ENCODE measurements at regions not wholly inside any gene's neighbourhood (a gene's known extent, or its start where the extent isn't known, plus 50 kb on each side); places are given as distances from the start of the nearest gene placed in this dataset.

DNA sequence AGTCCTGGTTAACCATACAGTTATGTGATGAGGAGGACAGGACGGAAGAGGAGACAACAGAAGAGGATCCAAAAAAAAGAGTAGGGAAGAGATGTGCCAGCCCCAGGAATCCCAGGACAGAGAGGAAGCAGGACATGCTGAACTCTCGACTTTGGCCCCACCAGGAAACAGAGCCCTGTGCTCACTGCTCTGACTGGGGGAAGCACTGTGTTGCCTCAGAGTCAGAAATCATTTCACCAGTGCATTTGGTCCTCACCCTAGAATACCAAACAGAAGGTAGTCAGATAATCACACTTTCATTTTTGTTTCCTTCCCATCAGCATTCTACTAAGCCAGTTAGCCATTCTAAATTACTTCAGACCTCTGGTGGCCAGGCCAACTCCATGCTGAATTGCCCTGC lies 421.0 kb upstream of the CDH5 start:
- TF ChIP-seq, protein P1, sequence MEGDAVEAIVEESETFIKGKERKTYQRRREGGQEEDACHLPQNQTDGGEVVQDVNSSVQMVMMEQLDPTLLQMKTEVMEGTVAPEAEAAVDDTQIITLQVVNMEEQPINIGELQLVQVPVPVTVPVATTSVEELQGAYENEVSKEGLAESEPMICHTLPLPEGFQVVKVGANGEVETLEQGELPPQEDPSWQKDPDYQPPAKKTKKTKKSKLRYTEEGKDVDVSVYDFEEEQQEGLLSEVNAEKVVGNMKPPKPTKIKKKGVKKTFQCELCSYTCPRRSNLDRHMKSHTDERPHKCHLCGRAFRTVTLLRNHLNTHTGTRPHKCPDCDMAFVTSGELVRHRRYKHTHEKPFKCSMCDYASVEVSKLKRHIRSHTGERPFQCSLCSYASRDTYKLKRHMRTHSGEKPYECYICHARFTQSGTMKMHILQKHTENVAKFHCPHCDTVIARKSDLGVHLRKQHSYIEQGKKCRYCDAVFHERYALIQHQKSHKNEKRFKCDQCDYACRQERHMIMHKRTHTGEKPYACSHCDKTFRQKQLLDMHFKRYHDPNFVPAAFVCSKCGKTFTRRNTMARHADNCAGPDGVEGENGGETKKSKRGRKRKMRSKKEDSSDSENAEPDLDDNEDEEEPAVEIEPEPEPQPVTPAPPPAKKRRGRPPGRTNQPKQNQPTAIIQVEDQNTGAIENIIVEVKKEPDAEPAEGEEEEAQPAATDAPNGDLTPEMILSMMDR (IDR thresholded peaks at IDR 0.05; ENCODE audit: low read depth, low read length, missing control alignments), result no peak
- no peak for DNase-seq (ENCODE audit: extremely low read depth, low read depth)
- no peak overlapping the region for H3K4me3 ChIP-seq (replicated peaks; ENCODE audit: low read depth, low read length)

DNA sequence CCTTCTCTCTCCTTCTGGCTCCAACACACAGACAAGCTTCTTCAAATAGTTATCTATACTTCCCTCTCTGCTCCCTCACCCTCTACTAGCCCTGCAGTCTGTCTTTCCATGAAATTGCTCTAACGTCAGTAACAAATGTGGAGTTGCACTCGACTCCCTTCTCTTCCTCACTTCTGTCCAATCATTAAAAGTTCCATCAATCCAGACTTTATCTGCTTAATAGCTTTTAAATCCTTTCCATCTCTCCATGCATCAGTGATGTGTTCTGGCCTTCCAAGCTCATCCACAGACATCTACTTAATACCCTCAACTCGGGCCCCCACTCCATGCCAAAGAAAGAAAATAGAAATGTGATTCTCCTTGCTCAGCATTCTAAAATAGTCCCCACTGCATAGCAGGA lies 422.1 kb upstream of the CDH5 start:
- no peak for DNase-seq (ENCODE audit: extremely low read depth, low read depth)
- TF ChIP-seq, protein P1 (IDR thresholded peaks at IDR 0.05; ENCODE audit: low read depth, low read length, missing control alignments), result no peak
- no peak overlapping the region for H3K4me3 ChIP-seq (replicated peaks; ENCODE audit: low read depth, low read length)

DNA sequence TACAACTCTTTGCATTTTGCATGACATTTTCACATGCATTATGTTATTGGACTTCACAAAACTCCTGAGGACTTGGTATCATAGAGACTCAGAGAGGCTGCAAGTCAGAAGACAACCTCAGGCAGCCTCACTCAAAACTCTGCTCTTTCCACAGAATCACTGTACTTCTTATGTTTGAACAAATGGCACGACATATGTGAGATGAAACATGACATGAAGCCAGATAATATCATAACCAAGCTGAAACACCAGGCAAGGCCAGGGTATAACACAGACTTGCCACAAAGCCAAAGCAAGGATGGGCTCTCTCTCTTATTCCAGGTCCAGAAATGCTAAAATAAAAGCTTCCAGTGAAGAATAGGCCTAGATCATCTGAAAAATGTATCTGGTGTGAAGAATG lies 425.8 kb upstream of the CDH5 start:
- TF ChIP-seq, protein P1 (IDR thresholded peaks at IDR 0.05; ENCODE audit: low read depth, low read length, missing control alignments), result no peak
- DNase-seq (ENCODE audit: extremely low read depth, low read depth), result no peak

DNA sequence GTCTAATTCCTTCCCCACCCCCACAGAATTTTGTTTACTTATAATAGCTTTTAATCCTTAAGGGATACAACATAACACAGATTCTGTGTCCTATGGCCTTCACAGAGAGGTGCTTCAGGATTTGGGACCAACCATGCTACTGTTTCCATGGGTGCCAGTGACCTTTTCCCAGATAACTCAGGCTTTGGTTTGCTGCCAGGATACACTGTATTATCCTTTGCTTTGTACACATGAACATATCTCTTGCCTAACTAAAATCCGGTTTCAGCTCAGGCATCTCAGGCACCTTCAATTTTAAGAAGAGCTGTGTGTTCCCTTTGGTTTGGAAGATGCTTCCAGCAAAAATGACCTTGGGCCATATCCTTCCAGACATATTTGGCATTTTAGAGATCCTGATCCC lies 428.4 kb upstream of the CDH5 start:
- TF ChIP-seq, protein P1 (IDR thresholded peaks at IDR 0.05; ENCODE audit: low read depth, low read length, missing control alignments), result no peak
- no peak overlapping the region for H3K4me3 ChIP-seq (replicated peaks; ENCODE audit: low read depth, low read length)
- no peak for DNase-seq (ENCODE audit: extremely low read depth, low read depth)

More for the DNA sequence above, 425.8 kb upstream of the CDH5 start:
- no peak overlapping the region for H3K4me3 ChIP-seq (replicated peaks; ENCODE audit: low read depth, low read length)

DNA sequence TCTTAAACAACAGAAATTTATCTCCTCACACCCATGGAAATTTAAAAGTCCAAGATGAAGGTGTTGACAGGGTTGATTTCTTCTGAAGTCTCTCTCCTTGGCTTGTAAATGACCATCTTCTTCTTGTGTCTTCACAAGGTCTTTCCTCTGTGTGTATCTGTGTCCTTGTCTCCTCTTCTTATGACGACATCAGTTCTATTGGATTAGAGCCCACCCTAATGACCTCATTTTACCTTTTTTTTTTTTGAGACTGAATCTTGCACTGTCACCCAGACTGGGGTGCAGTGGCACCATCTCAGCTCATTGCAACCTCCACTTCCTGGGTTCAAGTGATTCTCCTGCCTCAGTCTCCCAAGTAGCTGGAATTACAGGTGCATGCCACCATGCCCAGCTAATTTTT lies 429.0 kb upstream of the CDH5 start:
- TF ChIP-seq, protein P1 (IDR thresholded peaks at IDR 0.05; ENCODE audit: low read depth, low read length, missing control alignments), result no peak
- no peak for DNase-seq (ENCODE audit: extremely low read depth, low read depth)
- no peak overlapping the region for H3K4me3 ChIP-seq (replicated peaks; ENCODE audit: low read depth, low read length)

DNA sequence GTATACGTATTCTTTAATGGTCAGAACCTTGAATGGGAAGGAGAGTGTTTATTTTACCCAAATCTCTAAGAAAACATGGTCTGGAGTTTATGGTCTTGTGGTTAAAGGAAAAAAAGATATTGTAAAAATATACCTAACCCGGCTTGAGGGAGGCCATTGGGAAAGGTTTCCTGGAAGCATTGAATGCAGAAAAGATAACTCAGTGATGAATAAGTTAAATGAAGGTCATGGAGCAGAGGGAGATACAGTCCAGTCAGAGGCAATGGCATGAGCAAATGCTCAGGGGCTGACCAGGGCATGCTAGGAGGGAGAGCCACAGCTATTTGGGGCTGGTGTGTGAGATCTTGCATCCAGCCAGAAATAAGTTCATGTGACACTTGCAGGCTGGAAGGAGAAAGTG lies 430.4 kb upstream of the CDH5 start:
- TF ChIP-seq, protein P1 (IDR thresholded peaks at IDR 0.05; ENCODE audit: low read depth, low read length, missing control alignments), result no peak
- DNase-seq (ENCODE audit: extremely low read depth, low read depth), result no peak
- no peak overlapping the region for H3K4me3 ChIP-seq (replicated peaks; ENCODE audit: low read depth, low read length)

DNA sequence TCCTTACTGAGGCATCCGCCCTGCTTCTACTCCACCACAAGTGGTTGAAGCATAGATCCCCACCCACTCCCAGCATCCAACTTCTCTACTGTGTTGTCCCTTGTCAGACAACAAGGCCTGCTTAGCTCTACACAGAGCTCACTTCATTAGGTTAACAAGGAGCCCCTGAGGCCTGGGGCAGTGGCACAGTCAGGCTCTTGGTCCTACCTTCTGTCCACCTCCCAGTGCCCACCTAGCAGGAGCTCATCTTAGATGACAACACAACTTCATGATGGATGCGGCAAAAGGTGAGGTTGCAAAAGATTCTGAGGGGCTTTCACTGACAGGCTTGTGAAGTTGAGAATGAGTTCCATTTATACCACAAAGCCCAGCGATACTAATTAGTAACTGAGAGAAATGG lies 432.0 kb upstream of the CDH5 start:
- TF ChIP-seq, protein P1 (IDR thresholded peaks at IDR 0.05; ENCODE audit: low read depth, low read length, missing control alignments), result no peak
- no peak overlapping the region for H3K4me3 ChIP-seq (replicated peaks; ENCODE audit: low read depth, low read length)
- no peak for DNase-seq (ENCODE audit: extremely low read depth, low read depth)
